ENCODE measurements at regions not wholly inside any gene's neighbourhood (a gene's known extent, or its start where the extent isn't known, plus 50 kb on each side); places are given as distances from the start of the nearest gene placed in this dataset.

- TF ChIP-seq TBP (IDR thresholded peaks at IDR 0.05; ENCODE audit: low read depth, low read length) (no peak), ATF3 (IDR thresholded peaks at IDR 0.05; ENCODE audit: insufficient read depth, low read depth, low read length) (no peak), CTCF (IDR thresholded peaks at IDR 0.05; ENCODE audit: control extremely low read depth in 1 of 3, insufficient read depth in 1 of 3, low read depth in 1 of 3, low read length in 3 of 3) (no peak), SP2 (IDR thresholded peaks at IDR 0.05; ENCODE audit: low read length) (no peak), EGR1 (IDR thresholded peaks at IDR 0.05; ENCODE audit: borderline replicate concordance, low read depth, low read length) (no peak), SP1 (IDR thresholded peaks at IDR 0.05; ENCODE audit: low read depth, low read length) (no peak)
Measured at GRCh38 chr13:53136554-53137215, 108.1 kb downstream of the OLFM4 start (continued).
